Stimulated activated CD8-positive, alpha-beta memory T cell treated with anti-CD3 and anti-CD28 coated beads, Interleukin-4, amount 100 ng/mL, for 48 hours (primary cell): ENCODE measurements at regions not wholly inside any gene's neighbourhood (a gene's known extent, or its start where the extent isn't known, plus 50 kb on each side); places are given as distances from the start of the nearest gene placed in this dataset.
"Not testable (repeated sequence)": the region's sequence is repeated elsewhere in the genome, so short reads cannot be mapped to it uniquely, and the experiment has no call there.

ENCODE experiments used
- DNase-seq: peaks from one replicate; pipeline ENCODE4 v3.0.0-alpha.2; 2020

- DNase-seq, result no peak
Observed at GRCh38 chr4:124146068-124146467, 566.5 kb downstream of the ANKRD50 start.

- no peak for DNase-seq
Observed at GRCh38 chr4:124151031-124151430, 561.5 kb downstream of the ANKRD50 start.

GRCh38 chr4:124152132-124152531 lies 560.4 kb downstream of the ANKRD50 start:
- DNase-seq, result no peak

- DNase-seq, result no peak
Observed at GRCh38 chr4:124155239-124155638, 557.3 kb downstream of the ANKRD50 start.

GRCh38 chr4:124157396-124158083 lies 555.0 kb downstream of the ANKRD50 start:
- DNase-seq, result no peak

GRCh38 chr4:124163401-124163800 lies 549.1 kb downstream of the ANKRD50 start:
- no peak for DNase-seq

GRCh38 chr4:124167602-124168001 lies 544.9 kb downstream of the ANKRD50 start:
- no peak for DNase-seq

- not testable (repeated sequence) for DNase-seq
Observed at GRCh38 chr4:124169524-124169923, 543.0 kb downstream of the ANKRD50 start.

- no peak for DNase-seq
Observed at GRCh38 chr4:124173912-124174311, 538.6 kb downstream of the ANKRD50 start.

GRCh38 chr4:124177647-124178425 lies 534.7 kb downstream of the ANKRD50 start:
- DNase-seq, result no peak

GRCh38 chr4:124178449-124179021 lies 534.0 kb downstream of the ANKRD50 start:
- no peak for DNase-seq

GRCh38 chr4:124179506-124180186 lies 532.9 kb downstream of the ANKRD50 start:
- DNase-seq, result no peak

GRCh38 chr4:124181039-124181438 lies 531.5 kb downstream of the ANKRD50 start:
- no peak for DNase-seq

- DNase-seq, result no peak
Observed at GRCh38 chr4:124183231-124183630, 529.3 kb downstream of the ANKRD50 start.

- no peak for DNase-seq
Observed at GRCh38 chr4:124183926-124184325, 528.6 kb downstream of the ANKRD50 start.

GRCh38 chr4:124184792-124185191 lies 527.7 kb downstream of the ANKRD50 start:
- DNase-seq, result no peak

GRCh38 chr4:124188595-124188994 lies 523.9 kb downstream of the ANKRD50 start:
- DNase-seq, result no peak

- DNase-seq, result no peak
Observed at GRCh38 chr4:124189545-124189944, 523.0 kb downstream of the ANKRD50 start.

- DNase-seq, result no peak
Observed at GRCh38 chr4:124191329-124191728, 521.2 kb downstream of the ANKRD50 start.

GRCh38 chr4:124192544-124192943 lies 520.0 kb downstream of the ANKRD50 start:
- DNase-seq, result no peak

- DNase-seq, result no peak
Observed at GRCh38 chr4:124199185-124199584, 513.3 kb downstream of the ANKRD50 start.

GRCh38 chr4:124199755-124200154 lies 512.8 kb downstream of the ANKRD50 start:
- DNase-seq, result no peak

- no peak for DNase-seq
Observed at GRCh38 chr4:124201636-124202035, 510.9 kb downstream of the ANKRD50 start.
